Adipocyte (in vitro differentiated cells): ENCODE measurements at regions not wholly inside any gene's neighbourhood (a gene's known extent, or its start where the extent isn't known, plus 50 kb on each side); places are given as distances from the start of the nearest gene placed in this dataset.

Experiments
- DNase-seq: peaks from one replicate; pipeline ENCODE4 v3.0.0-alpha.2; 2015; ENCODE audit warnings: low read depth
- H3K27me3 ChIP-seq: replicated peaks from 2 replicates; pipeline ENCODE4 v1.7.0; 2013; ENCODE audit warnings: mild to moderate bottlenecking, low read length, moderate library complexity; ENCODE audit not compliant: control insufficient read depth, insufficient read depth
- H3K36me3 ChIP-seq: 2 replicates; pipeline ENCODE4 v1.7.0; 2013; ENCODE audit warnings: low read length, mild to moderate bottlenecking, moderate library complexity; ENCODE audit not compliant: control insufficient read depth, insufficient read depth, severe bottlenecking
- H3K4me1 ChIP-seq: 2 replicates; pipeline ENCODE4 v1.7.0; 2013; ENCODE audit warnings: mild to moderate bottlenecking, low read length, moderate library complexity; ENCODE audit not compliant: control insufficient read depth, insufficient read depth
- H3K4me3 ChIP-seq: 2 replicates; pipeline ENCODE4 v1.7.0; 2013; ENCODE audit warnings: mild to moderate bottlenecking, low read length, moderate library complexity
- H3K9ac ChIP-seq: 2 replicates; pipeline ENCODE4 v1.7.0; 2013; ENCODE audit warnings: mild to moderate bottlenecking, low read length, moderate library complexity
- H3K9me3 ChIP-seq: 2 replicates; pipeline ENCODE4 v1.7.0; 2013; ENCODE audit warnings: mild to moderate bottlenecking, low read length, moderate library complexity; ENCODE audit not compliant: control insufficient read depth

- no peaks in the 10 kb centered on the region for H3K36me3 ChIP-seq
- H3K9me3 ChIP-seq = no peaks in the 10 kb centered on the region
- no peak overlapping the region for H3K9ac ChIP-seq
- no peaks in the 10 kb centered on the region for H3K27me3 ChIP-seq
- no peak for DNase-seq
- no peak overlapping the region for H3K4me3 ChIP-seq
- no peaks in the 10 kb centered on the region for H3K4me1 ChIP-seq
Measured at GRCh38 chr16:35171106-35171505, 1711.7 kb downstream of the TP53TG3F start.

DNA sequence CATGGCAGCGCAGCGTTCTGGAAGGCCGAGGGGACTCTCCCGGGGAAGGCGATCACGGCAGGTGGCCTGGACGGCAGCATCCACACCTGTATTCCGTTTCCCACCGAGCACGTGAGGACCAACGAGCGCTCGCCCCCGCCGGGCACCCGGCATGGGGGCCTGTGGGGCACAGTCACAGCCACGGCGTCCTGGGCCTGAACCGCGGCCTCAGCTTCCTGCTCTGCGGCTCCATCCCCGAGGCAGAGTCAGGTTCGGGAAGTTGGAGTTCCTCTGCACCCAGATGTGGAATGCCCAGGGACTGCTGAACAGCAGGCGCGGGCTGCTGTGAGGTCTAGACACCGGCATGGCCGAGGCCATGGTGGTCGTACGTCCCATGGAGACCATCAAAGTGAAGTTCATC lies 1713.9 kb downstream of the TP53TG3F start:
- Histone ChIP-seq H3K36me3 (no peaks in the 10 kb centered on the region), H3K9ac (no peak overlapping the region), H3K27me3 (no peaks in the 10 kb centered on the region), H3K4me1 (no peaks in the 10 kb centered on the region), H3K9me3 (no peaks in the 10 kb centered on the region), H3K4me3 (no peak overlapping the region)
- no peak for DNase-seq

DNA sequence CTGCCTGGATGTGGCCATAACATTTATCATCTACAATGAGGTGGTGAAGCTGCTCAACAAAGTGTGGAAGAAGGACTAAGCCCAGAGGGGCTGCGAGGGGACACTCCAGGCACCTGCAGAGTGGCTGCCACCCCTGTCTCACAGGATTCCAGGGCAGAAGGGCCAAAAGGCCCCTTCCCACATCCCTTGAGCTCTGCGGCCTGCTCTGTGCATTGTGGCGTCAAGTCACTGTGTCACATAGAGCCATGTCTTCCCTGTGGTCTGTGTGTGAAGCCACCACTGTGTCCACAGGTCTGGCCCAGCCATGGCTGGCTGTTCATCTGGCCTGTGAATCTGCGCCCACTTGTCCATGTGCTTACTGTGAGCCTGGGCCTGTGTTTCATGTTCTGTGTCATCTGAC lies 1714.6 kb downstream of the TP53TG3F start:
- DNase-seq = no peak
- H3K36me3 ChIP-seq = no peaks in the 10 kb centered on the region
- H3K4me3 ChIP-seq = no peak overlapping the region
- no peaks in the 10 kb centered on the region for H3K4me1 ChIP-seq
- no peaks in the 10 kb centered on the region for H3K9me3 ChIP-seq
- H3K9ac ChIP-seq = no peak overlapping the region
- no peaks in the 10 kb centered on the region for H3K27me3 ChIP-seq

- H3K36me3 ChIP-seq = no peaks in the 10 kb centered on the region
- no peaks in the 10 kb centered on the region for H3K4me1 ChIP-seq
- no peak overlapping the region for H3K4me3 ChIP-seq
- H3K9ac ChIP-seq = no peak overlapping the region
- DNase-seq = no peak
- H3K27me3 ChIP-seq = no peaks in the 10 kb centered on the region
- no peaks in the 10 kb centered on the region for H3K9me3 ChIP-seq
Measured at GRCh38 chr16:35176449-35176848, 1717.0 kb downstream of the TP53TG3F start.

DNA sequence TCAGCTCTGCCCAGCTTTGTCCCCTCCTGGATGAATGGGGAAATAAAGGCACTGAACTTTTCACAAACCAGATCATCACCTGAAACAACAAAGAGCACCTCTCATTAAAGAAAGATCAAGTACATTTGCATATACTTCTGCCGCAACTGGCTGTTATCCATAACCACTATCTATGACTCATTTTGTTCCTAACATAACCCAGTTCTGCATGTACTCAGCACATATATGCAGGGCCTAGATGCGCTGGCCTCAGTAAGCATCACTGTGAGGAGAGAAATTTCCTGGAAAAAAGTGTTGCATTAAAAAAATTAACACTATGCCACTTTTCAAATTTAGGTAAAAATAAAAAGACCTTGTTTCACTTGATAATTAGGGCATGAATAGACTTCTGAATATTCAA lies 1718.4 kb downstream of the TP53TG3F start:
- Histone ChIP-seq H3K36me3 (no peaks in the 10 kb centered on the region), H3K4me1 (no peaks in the 10 kb centered on the region), H3K4me3 (no peak overlapping the region), H3K9ac (no peak overlapping the region), H3K9me3 (no peaks in the 10 kb centered on the region), H3K27me3 (no peaks in the 10 kb centered on the region)
- no peak for DNase-seq

DNA sequence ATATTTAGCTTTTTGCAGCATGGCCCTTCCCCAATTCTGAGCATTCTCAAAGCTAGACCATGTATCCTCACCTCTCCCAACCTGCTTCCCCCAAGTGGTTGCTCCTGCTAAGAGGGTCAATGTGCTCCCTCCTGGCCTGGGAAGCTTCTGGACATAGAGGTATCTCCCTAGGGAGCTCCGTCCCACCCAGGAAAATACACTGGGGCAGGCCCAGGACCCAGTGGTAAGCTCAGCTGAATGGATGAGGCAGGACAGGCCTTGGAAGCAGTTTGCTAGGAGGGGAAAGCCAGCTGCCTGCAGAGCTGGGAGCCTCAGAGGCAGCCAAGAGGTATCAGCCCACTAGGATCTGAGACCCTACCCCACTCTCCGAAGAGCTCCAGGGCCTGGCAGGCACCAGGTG lies 1721.6 kb downstream of the TP53TG3F start:
- no peak overlapping the region for H3K9ac ChIP-seq
- no peak overlapping the region for H3K4me3 ChIP-seq
- no peaks in the 10 kb centered on the region for H3K36me3 ChIP-seq
- no peaks in the 10 kb centered on the region for H3K9me3 ChIP-seq
- DNase-seq = no peak
- no peaks in the 10 kb centered on the region for H3K4me1 ChIP-seq
- H3K27me3 ChIP-seq = no peaks in the 10 kb centered on the region

GRCh38 chr16:35181422-35182030 lies 1722.1 kb downstream of the TP53TG3F start:
- H3K9ac ChIP-seq = no peak overlapping the region
- H3K4me3 ChIP-seq = no peak overlapping the region
- H3K9me3 ChIP-seq = no peaks in the 10 kb centered on the region

GRCh38 chr16:35182043-35182677 lies 1722.7 kb downstream of the TP53TG3F start:
- Histone ChIP-seq H3K4me1 (no peaks in the 10 kb centered on the region), H3K4me3 (no peak overlapping the region), H3K9ac (no peak overlapping the region), H3K36me3 (no peaks in the 10 kb centered on the region), H3K27me3 (no peaks in the 10 kb centered on the region), H3K9me3 (no peaks in the 10 kb centered on the region)
- DNase-seq = no peak

More at GRCh38 chr16:35181422-35182030, 1722.1 kb downstream of the TP53TG3F start:
- DNase-seq = no peak
- no peaks in the 10 kb centered on the region for H3K4me1 ChIP-seq
- no peaks in the 10 kb centered on the region for H3K36me3 ChIP-seq
- H3K27me3 ChIP-seq = no peaks in the 10 kb centered on the region

- DNase-seq = no peak
- no peaks in the 10 kb centered on the region for H3K27me3 ChIP-seq
- no peak overlapping the region for H3K9ac ChIP-seq
- no peak overlapping the region for H3K4me3 ChIP-seq
- no peaks in the 10 kb centered on the region for H3K4me1 ChIP-seq
- no peaks in the 10 kb centered on the region for H3K36me3 ChIP-seq
- no peaks in the 10 kb centered on the region for H3K9me3 ChIP-seq
Measured at GRCh38 chr16:35182943-35183550, 1723.6 kb downstream of the TP53TG3F start.

DNA sequence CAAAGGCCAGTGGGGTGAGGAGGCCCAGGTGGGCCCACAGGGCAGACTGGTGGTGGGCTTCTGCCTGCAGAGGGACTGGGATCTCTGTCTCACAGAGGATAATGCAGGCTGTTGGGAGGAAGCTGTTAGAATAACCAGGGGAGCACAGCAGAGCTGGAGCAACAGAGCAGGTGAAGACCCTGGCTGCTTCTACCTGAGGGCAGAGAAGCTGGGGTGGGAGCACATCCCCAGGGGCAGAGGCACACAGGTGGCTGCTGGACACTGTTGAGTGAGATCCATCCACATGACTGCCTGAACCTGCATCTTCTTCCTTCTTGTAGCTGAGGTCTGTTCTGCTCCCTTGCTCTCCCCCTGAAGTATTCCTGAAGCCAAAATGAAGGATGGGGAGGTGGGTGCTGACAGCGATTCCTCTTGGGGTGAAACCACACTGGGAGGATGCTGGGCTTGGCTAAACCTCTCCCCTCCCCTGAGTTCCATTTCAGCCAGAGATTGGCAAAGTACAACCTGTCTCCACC lies 1725.0 kb downstream of the TP53TG3F start:
- Histone ChIP-seq H3K9ac (no peak overlapping the region), H3K27me3 (no peaks in the 10 kb centered on the region), H3K9me3 (no peaks in the 10 kb centered on the region), H3K4me1 (no peaks in the 10 kb centered on the region), H3K36me3 (no peaks in the 10 kb centered on the region), H3K4me3 (no peak overlapping the region)
- DNase-seq = no peak

- Histone ChIP-seq H3K9ac (no peak overlapping the region), H3K9me3 (no peaks in the 10 kb centered on the region), H3K36me3 (no peaks in the 10 kb centered on the region), H3K4me3 (no peak overlapping the region), H3K27me3 (no peaks in the 10 kb centered on the region), H3K4me1 (no peaks in the 10 kb centered on the region)
- no peak for DNase-seq
Measured at GRCh38 chr16:35185366-35186044, 1726.1 kb downstream of the TP53TG3F start.
